ENCODE measurements at regions not wholly inside any gene's neighbourhood (a gene's known extent, or its start where the extent isn't known, plus 50 kb on each side); places are given as distances from the start of the nearest gene placed in this dataset.

GRCh38 chr16:6694636-6695035 lies 638.0 kb upstream of the RBFOX1 start:
- no peak for TF ChIP-seq CEBPB (IDR thresholded peaks at IDR 0.05)
- TF ChIP-seq NFIC (IDR thresholded peaks at IDR 0.05): no peak
- no peak for TF ChIP-seq REST (IDR thresholded peaks at IDR 0.05; ENCODE audit: low read depth)
- TF ChIP-seq USF1 (IDR thresholded peaks at IDR 0.05): no peak
- TF ChIP-seq EP300 (IDR thresholded peaks at IDR 0.05; ENCODE audit: borderline replicate concordance): no peak
- no peak for TF ChIP-seq RAD21 (IDR thresholded peaks at IDR 0.05; ENCODE audit: low read depth)
- TF ChIP-seq TEAD4 (IDR thresholded peaks at IDR 0.05): no peak
- TF ChIP-seq ZBTB7A (IDR thresholded peaks at IDR 0.05; ENCODE audit: low read depth): no peak
- TF ChIP-seq TAF1 (IDR thresholded peaks at IDR 0.05; ENCODE audit: low read depth): no peak
- no peak for TF ChIP-seq TCF12 (IDR thresholded peaks at IDR 0.05; ENCODE audit: low read depth)
- TF ChIP-seq FOXM1 (IDR thresholded peaks at IDR 0.05; ENCODE audit: borderline replicate concordance, low read depth): no peak
- TF ChIP-seq CREB1 (IDR thresholded peaks at IDR 0.05; ENCODE audit: low read depth): no peak
- TF ChIP-seq MAX (IDR thresholded peaks at IDR 0.05): no peak
- no peak for TF ChIP-seq EGR1 (IDR thresholded peaks at IDR 0.05)
- no peak for TF ChIP-seq YY1 (IDR thresholded peaks at IDR 0.05; ENCODE audit: low read depth)

- TF ChIP-seq REST (IDR thresholded peaks at IDR 0.05; ENCODE audit: low read depth) (no peak), MAX (IDR thresholded peaks at IDR 0.05) (no peak), CREB1 (IDR thresholded peaks at IDR 0.05; ENCODE audit: low read depth) (no peak), TAF1 (IDR thresholded peaks at IDR 0.05; ENCODE audit: low read depth) (no peak), CEBPB (IDR thresholded peaks at IDR 0.05) (no peak), USF1 (IDR thresholded peaks at IDR 0.05) (no peak), EGR1 (IDR thresholded peaks at IDR 0.05) (no peak)
Observed at GRCh38 chr16:6692874-6693273, 639.8 kb upstream of the RBFOX1 start.

- TF ChIP-seq ZBTB7A (IDR thresholded peaks at IDR 0.05; ENCODE audit: low read depth) (no peak), TCF12 (IDR thresholded peaks at IDR 0.05; ENCODE audit: low read depth) (no peak)
Observed at GRCh38 chr16:6690741-6691140, 641.9 kb upstream of the RBFOX1 start.

GRCh38 chr16:6689643-6690042 lies 643.0 kb upstream of the RBFOX1 start:
- no peak for TF ChIP-seq TEAD4 (IDR thresholded peaks at IDR 0.05)
- no peak for TF ChIP-seq TCF12 (IDR thresholded peaks at IDR 0.05; ENCODE audit: low read depth)
- TF ChIP-seq EP300 (IDR thresholded peaks at IDR 0.05; ENCODE audit: borderline replicate concordance): no peak
- no peak for TF ChIP-seq CEBPB (IDR thresholded peaks at IDR 0.05)
- TF ChIP-seq EGR1 (IDR thresholded peaks at IDR 0.05): no peak
- TF ChIP-seq USF1 (IDR thresholded peaks at IDR 0.05): no peak
- TF ChIP-seq TAF1 (IDR thresholded peaks at IDR 0.05; ENCODE audit: low read depth): no peak
- no peak for TF ChIP-seq CREB1 (IDR thresholded peaks at IDR 0.05; ENCODE audit: low read depth)
- TF ChIP-seq RAD21 (IDR thresholded peaks at IDR 0.05; ENCODE audit: low read depth): no peak
- no peak for TF ChIP-seq REST (IDR thresholded peaks at IDR 0.05; ENCODE audit: low read depth)
- TF ChIP-seq FOXM1 (IDR thresholded peaks at IDR 0.05; ENCODE audit: borderline replicate concordance, low read depth): no peak
- no peak for TF ChIP-seq YY1 (IDR thresholded peaks at IDR 0.05; ENCODE audit: low read depth)
- TF ChIP-seq ZBTB7A (IDR thresholded peaks at IDR 0.05; ENCODE audit: low read depth): no peak
- TF ChIP-seq MAX (IDR thresholded peaks at IDR 0.05): no peak

All from Ishikawa (cell line).